Astrocyte (in vitro differentiated cells and primary cell): ENCODE measurements at regions not wholly inside any gene's neighbourhood (a gene's known extent, or its start where the extent isn't known, plus 50 kb on each side); places are given as distances from the start of the nearest gene placed in this dataset.

Experiments
- DNase-seq: peaks from one replicate; pipeline ENCODE4 v3.0.0-alpha.2; 2010; ENCODE audit warnings: low read depth
- FAIRE-seq: peaks from 2 replicates; lab custom pipeline; 2011; peaks lifted over from hg19 to GRCh38; lab: Jason Lieb, UNC
- H2AFZ ChIP-seq: 2 replicates; pipeline ENCODE4 v1.6.0; 2012; ENCODE audit warnings: low read depth, low read length, inconsistent platforms
- H3K27ac ChIP-seq: 2 replicates; pipeline ENCODE4 v1.5.1; 2011; ENCODE audit warnings: low read depth, low read length, inconsistent platforms
- H3K27me3 ChIP-seq: 2 replicates; pipeline ENCODE4 v1.6.0; 2011; ENCODE audit warnings: low read length, inconsistent platforms; ENCODE audit not compliant: insufficient read depth
- H3K36me3 ChIP-seq: 2 replicates; pipeline ENCODE4 v1.5.1; 2011; ENCODE audit warnings: low read length, inconsistent platforms; ENCODE audit not compliant: insufficient read depth
- H3K4me1 ChIP-seq: 2 replicates; pipeline ENCODE4 v1.5.1; 2011; ENCODE audit warnings: low read length, inconsistent platforms; ENCODE audit not compliant: insufficient read depth
- H3K4me2 ChIP-seq: 2 replicates; pipeline ENCODE4 v1.6.0; 2012; ENCODE audit warnings: low read length, inconsistent platforms
- H3K4me3 ChIP-seq: 2 replicates; pipeline ENCODE4 v1.5.1; 2011; ENCODE audit warnings: low read depth, mild to moderate bottlenecking, low read length, inconsistent platforms; ENCODE audit not compliant: insufficient read depth
- H3K79me2 ChIP-seq: 2 replicates; pipeline ENCODE4 v1.6.0; 2012; ENCODE audit warnings: mild to moderate bottlenecking, low read length, inconsistent platforms; ENCODE audit not compliant: insufficient read depth
- H3K9ac ChIP-seq: 2 replicates; pipeline ENCODE4 v1.6.0; 2012; ENCODE audit warnings: mild to moderate bottlenecking, low read length, inconsistent platforms
- H3K9me3 ChIP-seq: 2 replicates; pipeline ENCODE4 v1.5.1; 2012; ENCODE audit warnings: low read depth, mild to moderate bottlenecking, low read length, inconsistent platforms; ENCODE audit not compliant: insufficient read depth
- H4K20me1 ChIP-seq: 2 replicates; pipeline ENCODE4 v1.6.0; 2012; ENCODE audit warnings: low read length, inconsistent platforms; ENCODE audit not compliant: insufficient read depth
- H3K27ac Mint-ChIP-seq: one replicate; pipeline ENCODE4 v1.8.0; 2021; ENCODE audit warnings: mild to moderate bottlenecking, mixed read lengths; ENCODE audit not compliant: unreplicated experiment
- H3K27me3 Mint-ChIP-seq: one replicate; pipeline ENCODE4 v1.8.0; 2021; ENCODE audit warnings: low read depth, mixed read lengths; ENCODE audit not compliant: unreplicated experiment
- H3K36me3 Mint-ChIP-seq: one replicate; pipeline ENCODE4 v1.8.0; 2021; ENCODE audit warnings: low read depth, mixed read lengths; ENCODE audit not compliant: unreplicated experiment
- H3K4me1 Mint-ChIP-seq: one replicate; pipeline ENCODE4 v1.8.0; 2021; ENCODE audit warnings: low read depth, mixed read lengths; ENCODE audit not compliant: unreplicated experiment
- H3K4me3 Mint-ChIP-seq: one replicate; pipeline ENCODE4 v1.8.0; 2021; ENCODE audit warnings: mild to moderate bottlenecking, moderate library complexity, mixed read lengths; ENCODE audit not compliant: unreplicated experiment
- H3K9me3 Mint-ChIP-seq: one replicate; pipeline ENCODE4 v1.8.0; 2021; ENCODE audit warnings: mild to moderate bottlenecking, mixed read lengths; ENCODE audit not compliant: unreplicated experiment
- CTCF ChIP-seq: IDR thresholded peaks from 2 replicates; pipeline ENCODE4 v1.5.1; 2011; ENCODE audit warnings: low read depth, mild to moderate bottlenecking, inconsistent platforms, low read length, moderate library complexity; ENCODE audit not compliant: insufficient read depth
- EZH2 ChIP-seq: IDR thresholded peaks from 2 replicates; pipeline ENCODE4 v1.6.1; 2012; ENCODE audit warnings: mild to moderate bottlenecking, low read length, inconsistent platforms; ENCODE audit not compliant: insufficient read depth

DNA sequence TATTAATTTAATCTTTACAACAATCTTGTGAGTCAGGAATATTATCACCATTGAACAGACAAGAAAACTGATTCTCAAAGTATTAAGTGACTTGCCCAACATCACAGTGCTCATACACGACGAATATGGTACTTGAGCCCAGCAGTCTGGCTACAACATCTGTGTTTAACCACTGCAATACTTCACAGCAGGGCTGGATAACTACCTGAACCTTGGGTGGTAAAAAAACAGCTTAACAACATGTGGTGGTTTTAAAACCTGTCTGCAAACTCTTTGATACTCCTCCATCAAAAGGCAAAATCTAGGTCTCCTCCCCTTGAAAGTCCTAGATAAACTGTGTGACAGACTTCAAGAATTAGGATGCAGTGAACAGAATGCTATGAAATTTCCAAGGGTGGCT lies 424.6 kb upstream of the CADM1 start:
- Mint-ChIP-seq H3K27ac (no peak overlapping the region), H3K27me3 (peaks cover 11% of the 10 kb centered on the region), H3K4me3 (no peak overlapping the region), H3K9me3 (peaks cover 4% of the 10 kb centered on the region), H3K36me3 (peaks cover 5% of the 10 kb centered on the region), H3K4me1 (peaks cover 24% of the 10 kb centered on the region)
- no peak for FAIRE-seq
- DNase-seq, result no peak
- H3K4me2 ChIP-seq, result no peak overlapping the region
- no peaks in the 10 kb centered on the region for H3K27me3 ChIP-seq
- no peak overlapping the region for H3K9ac ChIP-seq
- no peak overlapping the region for H3K27ac ChIP-seq
- H4K20me1 ChIP-seq, result no peaks in the 10 kb centered on the region
- peaks cover 24% of the 10 kb centered on the region for H3K4me1 ChIP-seq
- no peak for TF ChIP-seq CTCF
- TF ChIP-seq EZH2, result no peak
- H3K9me3 ChIP-seq, result no peaks in the 10 kb centered on the region
- no peaks in the 10 kb centered on the region for H3K36me3 ChIP-seq
- no peak overlapping the region for H2AFZ ChIP-seq
- no peaks in the 10 kb centered on the region for H3K79me2 ChIP-seq
- H3K4me3 ChIP-seq, result no peak overlapping the region

DNA sequence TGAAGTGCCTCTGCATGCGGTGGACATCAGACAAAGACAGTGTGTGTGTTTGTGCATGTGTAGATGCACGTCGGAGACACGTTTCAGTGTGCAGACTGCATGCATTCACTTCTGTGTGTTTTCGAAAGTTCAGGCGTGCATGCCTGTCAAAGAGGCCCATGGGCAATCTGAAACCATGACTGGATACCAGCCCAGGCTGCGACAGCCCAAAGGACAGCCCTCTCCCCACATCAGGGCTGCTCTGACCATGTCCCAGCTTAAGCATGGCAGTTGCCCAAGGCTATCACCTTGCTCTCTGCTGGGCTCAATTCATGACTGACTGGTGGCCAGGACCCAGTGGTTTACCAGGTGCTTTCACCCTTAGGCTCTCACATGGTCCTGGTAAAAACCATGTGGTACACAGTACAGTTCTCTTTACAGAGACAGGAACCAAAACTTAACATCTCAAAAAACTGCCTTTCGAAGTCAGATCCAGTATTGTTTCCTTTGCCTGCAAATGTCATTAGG lies 423.7 kb upstream of the CADM1 start:
- Mint-ChIP-seq H3K27me3 (peaks cover 8% of the 10 kb centered on the region), H3K4me1 (peaks cover 24% of the 10 kb centered on the region), H3K9me3 (peaks cover 4% of the 10 kb centered on the region), H3K36me3 (peaks cover 8% of the 10 kb centered on the region), H3K4me3 (no peak overlapping the region), H3K27ac (no peak overlapping the region)
- Histone ChIP-seq H3K4me2 (no peak overlapping the region), H4K20me1 (no peaks in the 10 kb centered on the region), H2AFZ (no peak overlapping the region), H3K36me3 (no peaks in the 10 kb centered on the region), H3K27ac (no peak overlapping the region), H3K9ac (no peak overlapping the region), H3K79me2 (no peaks in the 10 kb centered on the region), H3K27me3 (no peaks in the 10 kb centered on the region), H3K9me3 (no peaks in the 10 kb centered on the region), H3K4me1 (peaks cover 24% of the 10 kb centered on the region), H3K4me3 (no peak overlapping the region)
- DNase-seq, result no peak
- no peak for TF ChIP-seq CTCF
- no peak for TF ChIP-seq EZH2
- no peak for FAIRE-seq

GRCh38 chr11:115926601-115927000 lies 422.4 kb upstream of the CADM1 start:
- Mint-ChIP-seq H3K9me3 (peaks cover 6% of the 10 kb centered on the region), H3K36me3 (peaks cover 10% of the 10 kb centered on the region), H3K27me3 (peaks cover 15% of the 10 kb centered on the region), H3K4me1 (peaks cover 23% of the 10 kb centered on the region), H3K27ac (no peak overlapping the region), H3K4me3 (no peak overlapping the region)
- Histone ChIP-seq H3K27ac (no peak overlapping the region), H3K4me3 (no peak overlapping the region), H3K9me3 (no peaks in the 10 kb centered on the region), H3K4me2 (no peak overlapping the region), H3K9ac (no peak overlapping the region), H2AFZ (no peak overlapping the region), H4K20me1 (no peaks in the 10 kb centered on the region), H3K79me2 (no peaks in the 10 kb centered on the region), H3K27me3 (no peaks in the 10 kb centered on the region), H3K4me1 (peaks cover 24% of the 10 kb centered on the region), H3K36me3 (no peaks in the 10 kb centered on the region)
- TF ChIP-seq EZH2 (no peak), CTCF (no peak)
- DNase-seq (no peak), FAIRE-seq (no peak)
